Dedifferentiated amniotic fluid mesenchymal stem cell (primary cell): ENCODE measurements at regions not wholly inside any gene's neighbourhood (a gene's known extent, or its start where the extent isn't known, plus 50 kb on each side); places are given as distances from the start of the nearest gene placed in this dataset.
"Not testable (repeated sequence)": the region's sequence is repeated elsewhere in the genome, so short reads cannot be mapped to it uniquely, and the experiment has no call there.

Source experiments
- DNase-seq: peaks from one replicate; pipeline ENCODE4 v3.0.0-alpha.2; 2016; ENCODE audit errors: extremely low spot score

GRCh38 chr3:109995377-109995776 lies 658.0 kb upstream of the DPPA4 start:
- DNase-seq: no peak

DNA sequence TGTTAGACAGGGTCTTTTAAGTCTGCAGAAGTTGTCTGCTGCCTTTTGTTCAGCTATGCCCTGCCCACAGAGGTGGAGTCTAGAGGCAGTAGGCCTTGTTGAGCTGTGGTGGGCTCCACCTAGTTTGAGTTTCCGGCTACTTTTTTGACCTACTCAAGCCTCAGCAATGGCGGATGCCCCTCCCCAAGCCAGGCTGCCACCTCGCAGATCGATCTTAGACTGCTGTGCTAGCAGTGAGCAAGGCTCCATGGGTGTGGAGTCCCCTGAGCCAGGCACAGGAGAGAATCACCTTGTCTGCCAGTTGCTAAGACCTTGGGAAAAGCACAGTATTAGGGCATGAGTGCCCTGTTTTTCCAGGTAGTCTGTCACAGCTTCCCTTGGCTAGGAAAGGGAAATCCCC lies 664.6 kb upstream of the DPPA4 start:
- DNase-seq: not testable (repeated sequence)

DNA sequence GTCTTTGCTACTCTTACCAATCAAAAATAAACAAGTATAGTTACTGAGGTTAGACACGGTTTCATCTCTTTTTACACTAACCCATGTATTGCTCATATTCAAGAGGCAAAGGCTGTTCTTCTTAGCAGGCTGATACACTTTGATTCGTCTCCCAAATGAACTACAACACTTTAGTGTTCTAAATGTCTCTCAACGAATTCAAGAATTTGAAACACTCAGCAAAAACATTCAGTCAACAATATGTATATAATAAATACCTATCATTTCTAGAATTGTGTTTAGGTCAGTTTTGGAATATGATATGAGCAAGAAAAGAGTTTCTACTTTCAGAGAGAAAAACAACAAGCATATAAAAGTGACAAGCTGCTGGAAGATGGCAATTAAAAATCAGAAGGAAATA lies 669.6 kb upstream of the DPPA4 start:
- no peak for DNase-seq

GRCh38 chr3:110015231-110015963 lies 678.1 kb upstream of the DPPA4 start:
- DNase-seq: no peak

DNA sequence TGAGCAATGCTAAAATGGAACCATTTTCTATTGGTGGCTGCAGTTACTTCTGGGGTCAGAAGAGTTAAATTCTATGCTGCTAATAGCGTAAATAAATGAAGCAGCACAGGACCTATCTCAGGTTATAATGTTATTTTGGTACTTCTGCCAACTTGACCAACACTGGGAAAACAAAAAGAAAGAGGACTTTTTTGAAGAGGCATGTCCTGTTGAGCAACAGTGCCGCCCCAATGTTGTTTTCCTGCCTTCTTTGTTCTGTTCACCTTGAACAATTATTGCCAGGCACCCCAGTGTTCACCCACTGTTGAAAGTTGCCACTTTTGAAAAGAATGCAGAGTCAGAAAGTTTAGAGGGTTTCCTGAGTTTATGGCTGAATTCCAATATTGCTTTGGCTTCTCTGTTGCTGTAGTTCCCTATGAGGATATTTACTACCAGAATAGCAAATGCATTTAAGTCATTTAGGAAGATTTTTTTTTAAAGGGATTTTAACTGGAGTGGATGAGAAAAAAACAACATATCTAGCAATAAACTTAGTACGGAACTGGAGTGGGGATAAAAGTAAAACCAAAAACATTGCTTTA lies 679.0 kb upstream of the DPPA4 start:
- DNase-seq: no peak

DNA sequence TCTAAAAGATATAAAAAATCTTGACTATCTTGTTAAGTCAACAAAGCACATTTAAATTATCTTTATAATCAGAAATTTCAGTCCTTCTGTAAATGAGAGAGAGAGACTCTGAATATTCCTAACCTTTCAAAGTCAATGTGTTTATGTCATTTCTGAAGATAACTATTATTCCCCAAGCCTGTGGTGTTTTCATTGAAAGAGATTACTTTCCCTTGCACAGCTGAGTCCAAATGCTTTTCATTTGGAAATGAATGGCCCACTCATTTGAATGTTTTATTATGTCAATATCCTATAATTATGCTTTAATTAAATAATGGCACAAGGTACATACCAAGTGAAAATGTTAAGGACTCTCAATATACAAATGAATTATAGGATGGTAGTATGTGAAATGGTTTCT lies 680.0 kb upstream of the DPPA4 start:
- no peak for DNase-seq

DNA sequence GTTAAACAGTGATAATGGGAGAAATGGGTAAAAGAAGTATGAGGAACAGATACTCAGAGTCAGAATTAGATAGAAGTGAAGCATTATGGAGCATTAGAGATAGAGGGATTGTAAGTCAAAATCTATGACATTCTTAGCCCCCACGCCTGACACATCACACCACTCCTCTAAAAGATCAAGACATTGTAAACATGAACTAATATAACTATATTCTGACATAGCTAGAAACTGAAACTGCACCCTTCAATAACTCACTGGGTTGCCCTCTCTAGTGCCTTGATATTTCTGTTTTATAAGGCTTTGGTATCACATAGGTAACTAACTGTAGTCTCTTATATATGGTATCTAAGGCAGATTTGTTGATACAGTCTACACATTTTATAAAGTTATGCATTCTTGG lies 684.3 kb upstream of the DPPA4 start:
- no peak for DNase-seq

- not testable (repeated sequence) for DNase-seq
Observed at GRCh38 chr3:110023022-110023421, 685.7 kb upstream of the DPPA4 start.

- DNase-seq: no peak
Observed at GRCh38 chr3:110026421-110026820, 689.1 kb upstream of the DPPA4 start.

DNA sequence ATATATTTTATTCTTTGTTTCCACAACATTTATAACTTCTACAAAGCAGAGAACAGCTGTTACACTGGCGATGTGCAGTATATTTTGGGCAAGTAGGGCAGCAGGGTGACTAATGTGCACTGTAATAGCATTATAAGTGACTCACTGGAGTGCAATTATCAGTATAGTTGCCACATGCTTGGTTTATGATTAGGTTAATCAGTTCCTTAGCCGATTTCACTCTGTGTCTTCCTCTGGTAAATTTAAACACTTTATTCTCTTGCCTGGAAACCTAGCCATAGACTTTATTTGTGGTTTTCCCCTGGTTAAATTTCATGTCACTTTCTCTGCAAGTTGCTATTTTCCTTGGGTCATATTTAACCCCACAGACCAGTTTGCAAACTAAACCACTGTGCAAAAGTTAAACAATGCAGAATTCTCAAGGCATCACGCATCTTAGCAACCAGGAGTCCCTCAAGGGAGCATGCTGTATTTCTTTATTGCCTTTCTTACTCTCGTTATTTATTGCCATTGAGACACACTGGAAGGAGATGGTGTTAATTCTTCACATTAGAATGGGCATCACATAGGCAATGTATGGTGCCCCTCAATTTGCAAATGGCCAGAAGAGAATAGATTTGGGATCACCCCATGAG lies 690.2 kb upstream of the DPPA4 start:
- DNase-seq: peak; percentile 23

GRCh38 chr3:110031975-110032374 lies 694.6 kb upstream of the DPPA4 start:
- DNase-seq: no peak

DNA sequence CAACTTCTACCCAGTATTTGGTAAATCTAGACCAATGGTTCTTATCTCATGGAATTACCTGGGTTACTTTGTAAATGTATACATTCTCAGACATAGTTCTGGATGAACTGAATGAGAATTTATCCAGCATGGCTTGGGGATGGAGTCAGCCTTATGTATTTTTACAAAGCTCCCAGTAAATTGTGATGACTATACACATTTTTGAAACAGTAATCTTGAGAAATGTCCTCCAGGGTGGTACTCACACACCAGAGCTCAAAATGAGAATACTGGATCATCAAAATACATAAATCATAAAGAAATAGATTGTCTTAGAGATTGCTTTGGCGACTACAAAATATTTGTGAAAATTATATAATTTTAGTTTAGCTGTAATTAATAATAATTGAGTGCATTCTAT lies 722.1 kb upstream of the DPPA4 start:
- no peak for DNase-seq

DNA sequence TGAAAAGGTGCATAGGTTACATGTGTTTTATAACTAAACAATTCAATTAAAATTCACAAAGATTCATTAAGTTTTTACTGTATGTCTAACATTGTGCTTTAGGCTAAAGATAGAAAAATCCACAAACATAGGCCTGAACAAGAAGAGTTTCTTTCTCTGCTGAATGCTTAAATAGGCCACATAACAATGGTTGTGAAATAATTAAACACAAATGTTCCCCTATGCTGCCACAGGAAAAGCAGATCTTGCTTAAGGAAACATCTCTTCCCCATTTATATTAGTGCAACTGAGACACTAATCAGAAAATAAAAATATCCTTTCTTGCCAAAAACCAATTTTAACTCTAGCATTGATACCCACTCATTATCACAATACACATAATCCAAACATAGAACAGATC lies 725.4 kb upstream of the DPPA4 start:
- DNase-seq: no peak

DNA sequence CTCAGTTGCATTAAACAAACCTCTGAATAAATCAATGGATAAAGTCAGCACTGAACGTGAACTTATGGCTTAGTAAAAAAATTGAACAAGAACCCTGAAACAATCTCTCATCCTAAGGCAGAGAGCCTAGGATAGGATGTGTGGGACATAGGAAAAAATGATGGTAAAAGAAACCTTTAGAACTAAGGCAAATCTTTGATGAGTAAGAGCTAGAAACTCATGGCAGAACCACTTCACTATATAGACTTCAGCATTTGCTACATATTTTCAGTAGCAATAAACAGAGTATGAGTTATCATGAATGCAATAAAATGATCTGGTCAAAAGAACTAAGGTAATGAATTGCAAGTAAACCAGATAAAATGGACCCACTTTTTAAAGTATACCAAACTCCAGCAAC lies 725.8 kb upstream of the DPPA4 start:
- no peak for DNase-seq

DNA sequence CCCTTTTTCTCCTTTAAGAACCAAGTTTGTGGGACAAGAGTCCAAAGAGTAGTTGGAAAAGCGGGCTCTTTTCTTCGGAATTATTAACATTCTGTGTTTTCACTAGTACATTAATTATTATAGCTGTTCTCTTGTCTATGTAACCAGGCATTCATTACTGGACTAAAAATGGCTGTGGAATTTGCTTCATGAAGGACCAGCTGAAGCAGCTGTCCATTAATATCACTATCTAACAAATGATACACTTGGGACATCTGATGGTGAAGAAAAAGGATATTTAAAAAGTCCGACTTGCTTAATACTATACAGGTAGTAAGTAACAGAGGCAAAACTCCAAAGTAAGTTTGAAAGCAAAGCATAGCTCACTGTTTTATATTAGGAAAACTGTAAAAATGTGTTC lies 728.9 kb upstream of the DPPA4 start:
- no peak for DNase-seq

GRCh38 chr3:110067527-110067926 lies 730.2 kb upstream of the DPPA4 start:
- no peak for DNase-seq

GRCh38 chr3:110069761-110070160 lies 732.4 kb upstream of the DPPA4 start:
- DNase-seq: no peak

- DNase-seq: no peak
Observed at GRCh38 chr3:110070161-110070916, 733.0 kb upstream of the DPPA4 start.

DNA sequence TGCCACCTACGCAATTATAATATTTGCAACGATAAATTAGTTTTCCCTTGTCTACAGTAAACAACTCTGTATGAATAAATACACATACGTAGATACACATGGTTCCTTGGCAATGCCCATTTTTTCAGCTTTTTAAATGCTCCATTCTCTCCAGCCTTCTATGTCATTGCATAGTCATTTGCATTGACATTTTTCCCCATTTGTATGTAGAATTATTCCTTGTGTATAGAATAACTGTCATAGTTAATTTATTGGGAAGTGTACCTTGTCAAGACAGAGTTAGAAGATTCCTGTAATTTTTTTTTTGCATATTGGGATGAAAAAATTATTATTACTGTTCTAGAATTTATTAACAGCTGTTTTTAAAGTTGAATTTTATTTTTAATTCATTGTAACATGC lies 736.7 kb upstream of the DPPA4 start:
- DNase-seq: no peak

GRCh38 chr3:110077093-110077492 lies 739.7 kb upstream of the DPPA4 start:
- no peak for DNase-seq

DNA sequence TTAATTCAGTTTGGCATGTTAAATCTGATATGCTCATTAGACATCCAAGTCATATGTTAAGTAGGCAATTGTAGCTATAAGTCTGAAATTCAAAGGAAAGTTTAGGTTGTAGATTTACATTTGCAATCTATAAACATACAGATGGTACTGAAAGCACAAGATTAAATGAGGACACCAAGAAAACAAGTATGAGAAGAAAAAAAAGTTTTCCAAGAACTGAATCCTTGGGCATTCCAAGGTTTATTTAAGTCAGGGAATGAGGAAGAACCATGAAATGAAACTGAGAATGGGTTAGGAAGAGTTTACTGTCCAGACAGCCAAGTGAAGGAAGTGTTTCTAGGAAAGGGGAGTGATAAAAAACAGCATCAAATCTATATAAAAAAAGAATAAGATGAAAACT lies 756.1 kb upstream of the DPPA4 start:
- no peak for DNase-seq

DNA sequence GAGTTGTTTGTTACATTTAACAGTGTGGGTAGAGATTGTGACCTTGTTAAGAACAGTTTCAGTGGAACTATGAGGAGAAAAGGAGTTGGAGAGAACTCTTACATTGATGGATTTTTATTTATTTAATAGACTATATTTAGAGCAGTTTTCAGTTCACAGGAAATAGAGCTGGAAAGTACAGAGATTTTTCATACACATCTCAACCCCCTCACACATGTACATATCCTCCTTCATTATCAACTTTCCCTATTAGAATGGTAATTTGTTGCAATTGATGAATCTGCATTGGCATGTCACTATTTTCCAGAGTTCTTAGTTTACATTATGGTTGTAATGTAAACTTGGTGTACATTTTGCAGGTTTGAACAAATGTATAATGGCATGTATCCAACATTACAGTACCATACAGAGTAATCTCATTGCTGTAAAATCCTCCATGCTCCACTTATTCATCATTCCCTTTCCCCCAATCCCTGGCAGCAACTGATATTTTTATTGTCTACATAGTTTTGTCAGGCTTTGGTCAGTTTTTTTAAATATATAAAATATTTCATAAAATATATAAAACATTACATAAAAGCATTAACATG lies 756.6 kb upstream of the DPPA4 start:
- DNase-seq: no peak
